Central memory CD8-positive, alpha-beta T cell (primary cell): ENCODE measurements at regions not wholly inside any gene's neighbourhood (a gene's known extent, or its start where the extent isn't known, plus 50 kb on each side); places are given as distances from the start of the nearest gene placed in this dataset.

Source experiments
- ATAC-seq: fragments of 150-1000 bp; cut with Tn5 transposase; replicated peaks from 2 replicates; pipeline ENCODE4 v1.10.0; 2022; ENCODE audit warnings: mild to moderate bottlenecking, moderate FRiP score, moderate number of reproducible peaks; ENCODE audit not compliant: poor library complexity, severe bottlenecking; ENCODE audit errors: extremely low read depth
- DNase-seq, 2 donors: peaks; one replicate each; pipeline ENCODE4 v3.0.0; 2021; ENCODE audit warnings: low spot score in 2 of 2
- H3K27ac Mint-ChIP-seq: one replicate; pipeline ENCODE4 v1.8.0; 2022; ENCODE audit warnings: low read depth, mild to moderate bottlenecking, moderate library complexity, mixed read lengths
- H3K27me3 Mint-ChIP-seq: one replicate; pipeline ENCODE4 v1.8.0; 2022; ENCODE audit warnings: mixed read lengths
- H3K36me3 Mint-ChIP-seq: one replicate; pipeline ENCODE4 v1.8.0; 2022; ENCODE audit warnings: mild to moderate bottlenecking, moderate library complexity, mixed read lengths; ENCODE audit not compliant: insufficient read depth
- H3K4me1 Mint-ChIP-seq: one replicate; pipeline ENCODE4 v1.8.0; 2022; ENCODE audit warnings: mixed read lengths
- H3K4me3 Mint-ChIP-seq: one replicate; pipeline ENCODE4 v1.8.0; 2022; ENCODE audit warnings: mild to moderate bottlenecking, moderate library complexity, mixed read lengths
- H3K9me3 Mint-ChIP-seq: one replicate; pipeline ENCODE4 v1.8.0; 2022; ENCODE audit warnings: mixed read lengths

- Mint-ChIP-seq H3K4me3 (no peak overlapping the region), H3K36me3 (peaks cover 1% of the 10 kb centered on the region), H3K27me3 (no peaks in the 10 kb centered on the region), H3K27ac (no peak overlapping the region), H3K4me1 (no peaks in the 10 kb centered on the region), H3K9me3 (peaks cover 6% of the 10 kb centered on the region)
- ATAC-seq (no peak), DNase-seq (no peak)
These were observed 73.6 kb upstream of the NXPH2 start for GRCh38 chr2:138853761-138854160.

GRCh38 chr2:138853296-138853695 is 73.1 kb upstream of the NXPH2 start:
- Mint-ChIP-seq H3K4me3 (no peak overlapping the region), H3K9me3 (peaks cover 6% of the 10 kb centered on the region), H3K27me3 (no peaks in the 10 kb centered on the region), H3K4me1 (no peaks in the 10 kb centered on the region), H3K27ac (no peak overlapping the region), H3K36me3 (peaks cover 1% of the 10 kb centered on the region)
- ATAC-seq (no peak), DNase-seq (no peak)

GRCh38 chr2:138846216-138846821 is 66.1 kb upstream of the NXPH2 start:
- Mint-ChIP-seq H3K9me3 (no peaks in the 10 kb centered on the region), H3K4me1 (no peaks in the 10 kb centered on the region), H3K36me3 (no peaks in the 10 kb centered on the region), H3K27ac (no peak overlapping the region), H3K4me3 (no peak overlapping the region), H3K27me3 (no peaks in the 10 kb centered on the region)
- ATAC-seq (no peak), DNase-seq (no peak)

GRCh38 chr2:138842341-138842740 is 62.2 kb upstream of the NXPH2 start:
- Mint-ChIP-seq H3K4me3 (no peak overlapping the region), H3K9me3 (no peaks in the 10 kb centered on the region), H3K27me3 (no peaks in the 10 kb centered on the region), H3K36me3 (no peaks in the 10 kb centered on the region), H3K4me1 (no peaks in the 10 kb centered on the region), H3K27ac (no peak overlapping the region)
- no peak for DNase-seq
- ATAC-seq, result no peak

- no peaks in the 10 kb centered on the region for H3K4me1 Mint-ChIP-seq
These were observed 61.3 kb upstream of the NXPH2 start for GRCh38 chr2:138841459-138841858.

GRCh38 chr2:138838851-138839620 is 58.8 kb upstream of the NXPH2 start:
- H3K27ac Mint-ChIP-seq, result no peak overlapping the region
- H3K4me1 Mint-ChIP-seq, result no peaks in the 10 kb centered on the region
- no peaks in the 10 kb centered on the region for H3K36me3 Mint-ChIP-seq
- H3K27me3 Mint-ChIP-seq, result no peaks in the 10 kb centered on the region
- H3K4me3 Mint-ChIP-seq, result no peak overlapping the region
- no peak for DNase-seq
- no peak for ATAC-seq
- H3K9me3 Mint-ChIP-seq, result no peaks in the 10 kb centered on the region

More at GRCh38 chr2:138841459-138841858, 61.3 kb upstream of the NXPH2 start:
- Mint-ChIP-seq H3K27me3 (no peaks in the 10 kb centered on the region), H3K4me3 (no peak overlapping the region), H3K36me3 (no peaks in the 10 kb centered on the region), H3K9me3 (no peaks in the 10 kb centered on the region), H3K27ac (no peak overlapping the region)
- DNase-seq (no peak), ATAC-seq (no peak)

- Mint-ChIP-seq H3K4me3 (no peak overlapping the region), H3K27ac (no peak overlapping the region), H3K27me3 (peaks cover 7% of the 10 kb centered on the region), H3K4me1 (no peaks in the 10 kb centered on the region), H3K9me3 (no peaks in the 10 kb centered on the region), H3K36me3 (no peaks in the 10 kb centered on the region)
- DNase-seq (no peak), ATAC-seq (no peak)
These were observed 51.5 kb upstream of the NXPH2 start for GRCh38 chr2:138831691-138832090.

GRCh38 chr2:138831154-138831553 is 51.0 kb upstream of the NXPH2 start:
- Mint-ChIP-seq H3K36me3 (no peaks in the 10 kb centered on the region), H3K27ac (no peak overlapping the region), H3K9me3 (no peaks in the 10 kb centered on the region), H3K27me3 (peaks cover 7% of the 10 kb centered on the region), H3K4me3 (no peak overlapping the region), H3K4me1 (no peaks in the 10 kb centered on the region)
- ATAC-seq (no peak), DNase-seq (no peak)

- no peak for DNase-seq
- Mint-ChIP-seq H3K9me3 (no peaks in the 10 kb centered on the region), H3K27me3 (peaks cover 7% of the 10 kb centered on the region)
These were observed 50.4 kb upstream of the NXPH2 start for GRCh38 chr2:138830547-138830946.

More at GRCh38 chr2:138830547-138830946, 50.4 kb upstream of the NXPH2 start:
- Mint-ChIP-seq H3K4me1 (no peaks in the 10 kb centered on the region), H3K27ac (no peak overlapping the region), H3K36me3 (no peaks in the 10 kb centered on the region), H3K4me3 (no peak overlapping the region)
- ATAC-seq, result no peak
